GM23338 (cell line): ENCODE measurements at regions not wholly inside any gene's neighbourhood (a gene's known extent, or its start where the extent isn't known, plus 50 kb on each side); places are given as distances from the start of the nearest gene placed in this dataset.

Experiments
- ATAC-seq: fragments of 200-7000 bp; cut with Tn5 transposase; 3 replicates; pipeline ENCODE4 v1.9.1; 2020
- DNase-seq: peaks from one replicate; pipeline ENCODE4 v3.0.0-alpha.2; 2015; ENCODE audit warnings: low spot score
- H2AFZ ChIP-seq: fragments of 200-600 bp; sonication (generic); 2 replicates; pipeline ENCODE4 v1.8.0; 2016; ENCODE audit warnings: antibody characterized with exemption, mild to moderate bottlenecking, moderate library complexity
- H3F3A ChIP-seq: fragments of 200-600 bp; sonication (generic); replicated peaks from 2 replicates; pipeline ENCODE4 v1.8.0; 2017; ENCODE audit warnings: antibody characterized with exemption, mixed run types, low read depth
- H3K27ac ChIP-seq: fragments of 200-600 bp; sonication (generic); 2 replicates; pipeline ENCODE4 v1.6.1; 2016; ENCODE audit warnings: low read depth
- H3K27me3 ChIP-seq: fragments of 200-600 bp; sonication (generic); 2 replicates; pipeline ENCODE4 v1.8.0; 2016; ENCODE audit warnings: mild to moderate bottlenecking, mixed run types, moderate library complexity; ENCODE audit not compliant: insufficient read depth
- H3K36me3 ChIP-seq: fragments of 200-600 bp; sonication (generic); 2 replicates; pipeline ENCODE4 v1.8.0; 2016; ENCODE audit warnings: mild to moderate bottlenecking; ENCODE audit not compliant: insufficient read depth
- H3K4me1 ChIP-seq: fragments of 200-600 bp; sonication (generic); 2 replicates; pipeline ENCODE4 v1.8.0; 2016; ENCODE audit warnings: mild to moderate bottlenecking, moderate library complexity; ENCODE audit not compliant: insufficient read depth
- H3K4me2 ChIP-seq: fragments of 200-600 bp; sonication (generic); 2 replicates; pipeline ENCODE4 v1.7.1; 2017; ENCODE audit warnings: mixed run types
- H3K4me3 ChIP-seq: fragments of 200-600 bp; sonication (generic); 2 replicates; pipeline ENCODE4 v1.6.1; 2016; ENCODE audit warnings: mixed run types
- H3K79me2 ChIP-seq: fragments of 200-600 bp; sonication (generic); replicated peaks from 2 replicates; pipeline ENCODE4 v1.8.0; 2017; ENCODE audit warnings: mild to moderate bottlenecking; ENCODE audit not compliant: insufficient read depth
- H3K9me2 ChIP-seq: fragments of 200-600 bp; sonication (generic); 2 replicates; pipeline ENCODE4 v1.8.0; 2017; ENCODE audit not compliant: insufficient read depth
- H4K20me1 ChIP-seq: fragments of 200-600 bp; sonication (generic); replicated peaks from 2 replicates; pipeline ENCODE4 v1.8.0; 2017; ENCODE audit warnings: mild to moderate bottlenecking; ENCODE audit not compliant: insufficient read depth
- H3K27ac Mint-ChIP-seq: 2 replicates; pipeline ENCODE4 v1.8.0; 2020; ENCODE audit warnings: inconsistent platforms, mild to moderate bottlenecking, moderate library complexity, mixed read lengths
- H3K27me3 Mint-ChIP-seq: 3 replicates; pipeline ENCODE4 v1.8.0; 2022; ENCODE audit warnings: low read depth, mild to moderate bottlenecking, moderate library complexity, mixed read lengths, inconsistent platforms; ENCODE audit not compliant: insufficient read depth, poor library complexity
- H3K36me3 Mint-ChIP-seq: 3 replicates; pipeline ENCODE4 v1.8.0; 2021; ENCODE audit warnings: low read depth, mild to moderate bottlenecking, inconsistent platforms, moderate library complexity, mixed read lengths
- H3K4me1 Mint-ChIP-seq: 3 replicates; pipeline ENCODE4 v1.8.0; 2020; ENCODE audit warnings: mild to moderate bottlenecking, inconsistent platforms, mixed read lengths
- H3K4me3 Mint-ChIP-seq: 3 replicates; pipeline ENCODE4 v1.8.0; 2021; ENCODE audit warnings: moderate library complexity, mild to moderate bottlenecking, inconsistent platforms, mixed read lengths
- H3K9me3 Mint-ChIP-seq: 3 replicates; pipeline ENCODE4 v1.8.0; 2020; ENCODE audit warnings: moderate library complexity, mild to moderate bottlenecking, inconsistent platforms, mixed read lengths
- CREB1 ChIP-seq: fragments of 250-450 bp; sonication (Bioruptor Pico); IDR thresholded peaks from 2 replicates; pipeline ENCODE4 v1.5.0; 2020; ENCODE audit warnings: low read depth, mild to moderate bottlenecking, moderate library complexity
- CTCF ChIP-seq, 2 experiments: fragments of 200-600 bp in 1 of 2; sonication (generic) in 1 of 2; conservative IDR thresholded peaks; 2 replicates each; pipeline versions ENCODE4 v1.5.1 to v1.6.1; 2016 to 2017; ENCODE audit warnings: antibody characterized with exemption in 2 of 2, low read depth in 2 of 2, mild to moderate bottlenecking in 2 of 2, moderate library complexity in 1 of 2
- ETS1 ChIP-seq: IDR thresholded peaks from 2 replicates; pipeline ENCODE4 v1.6.1; 2016; ENCODE audit warnings: antibody characterized with exemption
- EZH2 ChIP-seq: fragments of 200-600 bp; sonication (generic); IDR thresholded peaks from one replicate; pipeline ENCODE4 v1.8.0; 2017; ENCODE audit warnings: antibody characterized with exemption, mild to moderate bottlenecking, low read depth; ENCODE audit not compliant: unreplicated experiment
- EZH2phosphoT487 ChIP-seq: fragments of 200-600 bp; sonication (generic); IDR thresholded peaks from one replicate; pipeline ENCODE4 v1.8.1; 2018; ENCODE audit warnings: antibody characterized with exemption; ENCODE audit not compliant: unreplicated experiment
- JUNB ChIP-seq: IDR thresholded peaks from one replicate; pipeline ENCODE4 v1.6.1; 2016; ENCODE audit warnings: antibody characterized with exemption; ENCODE audit not compliant: unreplicated experiment
- POLR2AphosphoS5 ChIP-seq: IDR thresholded peaks from 2 replicates; pipeline ENCODE4 v1.6.1; 2016; ENCODE audit warnings: antibody characterized with exemption, low read depth
- REST ChIP-seq: IDR thresholded peaks from one replicate; pipeline ENCODE4 v1.6.1; 2018; ENCODE audit warnings: antibody characterized with exemption; ENCODE audit not compliant: unreplicated experiment
- STAT1 ChIP-seq: IDR thresholded peaks from one replicate; pipeline ENCODE4 v1.6.1; 2016; ENCODE audit warnings: antibody characterized with exemption; ENCODE audit not compliant: unreplicated experiment
- ZNF114 ChIP-seq: fragments of 250-450 bp; sonication (Bioruptor Pico); IDR thresholded peaks from 2 replicates; pipeline ENCODE4 v1.5.0; 2020; ENCODE audit warnings: mild to moderate bottlenecking, moderate library complexity
- ZNF331 ChIP-seq: fragments of 250-450 bp; sonication (Bioruptor Pico); IDR thresholded peaks from 2 replicates; pipeline ENCODE4 v1.5.0; 2020; ENCODE audit warnings: low read depth, mild to moderate bottlenecking, moderate library complexity
- ZNF462 ChIP-seq: fragments of 250-450 bp; sonication (Bioruptor Pico); IDR thresholded peaks from 2 replicates; pipeline ENCODE4 v1.5.0; 2020; ENCODE audit warnings: mild to moderate bottlenecking, moderate library complexity

GRCh38 chr14:22415605-22415959 is 173.4 kb downstream of the DAD1 start (continued):
- no peak for TF ChIP-seq REST
- TF ChIP-seq ETS1, result no peak
- TF ChIP-seq JUNB, result no peak
- TF ChIP-seq ZNF114 (CRISPR knock-in tag), result no peak
- TF ChIP-seq STAT1, result no peak
- no peak for TF ChIP-seq POLR2AphosphoS5
- TF ChIP-seq CREB1, result no peak
- no peak for TF ChIP-seq EZH2phosphoT487
- TF ChIP-seq EZH2, result no peak
- no peak for TF ChIP-seq CTCF (conservative IDR thresholded peaks at IDR 0.05; ENCODE audit: low read depth in 2 of 2)
- TF ChIP-seq ZNF331 (CRISPR knock-in tag), result no peak

GRCh38 chr14:22414876-22415604 is 174.0 kb downstream of the DAD1 start:
- ATAC-seq (no peak), DNase-seq (no peak)
- no peaks in the 10 kb centered on the region for H3K9me3 Mint-ChIP-seq
- Histone ChIP-seq H3K4me3 (no peak overlapping the region), H3K4me2 (no peak overlapping the region), H3K36me3 (no peaks in the 10 kb centered on the region), H3K4me1 (peaks cover 6% of the 10 kb centered on the region), H3K79me2 (no peaks in the 10 kb centered on the region), H3K9me2 (no peaks in the 10 kb centered on the region; the same call in 1 of the 2 replicates), H3F3A (no peaks in the 10 kb centered on the region), H3K27ac (no peak overlapping the region), H4K20me1 (no peaks in the 10 kb centered on the region), H2AFZ (peak overlapping the region; percentile 47; the same call in 1 of the 2 replicates), H3K27me3 (no peaks in the 10 kb centered on the region)
- H3K4me3 Mint-ChIP-seq, result no peak overlapping the region
- peaks cover 31% of the 10 kb centered on the region for H3K4me1 Mint-ChIP-seq
- no peaks in the 10 kb centered on the region for H3K36me3 Mint-ChIP-seq
- no peak overlapping the region for H3K27ac Mint-ChIP-seq
- H3K27me3 Mint-ChIP-seq, result no peaks in the 10 kb centered on the region
- no peak for TF ChIP-seq ZNF462 (CRISPR knock-in tag)
